ENCODE measurements at regions not wholly inside any gene's neighbourhood (a gene's known extent, or its start where the extent isn't known, plus 50 kb on each side); places are given as distances from the start of the nearest gene placed in this dataset.

- peak; percentile 20 for DNase-seq
These were observed 386.0 kb downstream of the CHSY3 start for GRCh38 chr5:130290219-130290618.

GRCh38 chr5:130289132-130290088, 385.1 kb downstream of the CHSY3 start:
- no peak for DNase-seq

- no peak for DNase-seq
These were observed 383.2 kb downstream of the CHSY3 start for GRCh38 chr5:130287438-130287837.

- DNase-seq = no peak
These were observed 382.7 kb downstream of the CHSY3 start for GRCh38 chr5:130286971-130287370.

- no peak for DNase-seq
These were observed 377.8 kb downstream of the CHSY3 start for GRCh38 chr5:130282049-130282448.

GRCh38 chr5:130280528-130281217, 376.4 kb downstream of the CHSY3 start:
- no peak for DNase-seq

GRCh38 chr5:130279386-130279785, 375.1 kb downstream of the CHSY3 start:
- DNase-seq = no peak

GRCh38 chr5:130278136-130278535, 373.9 kb downstream of the CHSY3 start:
- DNase-seq = no peak

GRCh38 chr5:130277522-130277921, 373.3 kb downstream of the CHSY3 start:
- DNase-seq = no peak

- DNase-seq = no peak
These were observed 372.7 kb downstream of the CHSY3 start for GRCh38 chr5:130277002-130277401.

GRCh38 chr5:130272837-130273236, 368.6 kb downstream of the CHSY3 start:
- DNase-seq = no peak

- DNase-seq = peak; percentile 15
These were observed 366.5 kb downstream of the CHSY3 start for GRCh38 chr5:130270786-130271185.

- DNase-seq = no peak
These were observed 364.2 kb downstream of the CHSY3 start for GRCh38 chr5:130268489-130268888.

- DNase-seq = no peak
These were observed 363.7 kb downstream of the CHSY3 start for GRCh38 chr5:130267926-130268325.

GRCh38 chr5:130260481-130260880, 356.2 kb downstream of the CHSY3 start:
- DNase-seq = no peak

GRCh38 chr5:130251931-130252330, 347.7 kb downstream of the CHSY3 start:
- no peak for DNase-seq

GRCh38 chr5:130243641-130244040, 339.4 kb downstream of the CHSY3 start:
- no peak for DNase-seq

- no peak for DNase-seq
These were observed 333.5 kb downstream of the CHSY3 start for GRCh38 chr5:130237721-130238120.

Data from DMS53 (cell line).